ENCODE measurements at regions not wholly inside any gene's neighbourhood (a gene's known extent, or its start where the extent isn't known, plus 50 kb on each side); places are given as distances from the start of the nearest gene placed in this dataset.

GRCh38 chr15:93997071-93997658 is 234.2 kb upstream of the MCTP2 start:
- Histone ChIP-seq H3K4me1 (no peaks in the 10 kb centered on the region), H3K4me3 (no peak overlapping the region), H3K27me3 (no peaks in the 10 kb centered on the region), H3K9me3 (no peaks in the 10 kb centered on the region), H3K9ac (ENCODE audit: low read depth in 2 of 2, low read length in 2 of 2) (no peak overlapping the region), H3K27ac (no peak overlapping the region), H3K36me3 (no peaks in the 10 kb centered on the region)
- no peak for DNase-seq
- peak; percentile 70 for TF ChIP-seq CTCF (IDR thresholded peaks at IDR 0.05)
- intact Hi-C loops (cut with DNase I), result loop anchor here (5.0 kb wide), 1 partner anchor 125 kb away; no protein-coding TSS in a partner anchor

GRCh38 chr15:93989440-93989998 is 241.8 kb upstream of the MCTP2 start:
- H3K9me3 ChIP-seq, result no peaks in the 10 kb centered on the region
- H3K4me3 ChIP-seq, result no peak overlapping the region
- intact Hi-C loops (cut with DNase I), result no loop called here
- H3K4me1 ChIP-seq, result no peaks in the 10 kb centered on the region
- H3K36me3 ChIP-seq, result no peaks in the 10 kb centered on the region
- no peaks in the 10 kb centered on the region for H3K27me3 ChIP-seq
- no peak overlapping the region for H3K27ac ChIP-seq
- no peak for DNase-seq
- TF ChIP-seq CTCF (IDR thresholded peaks at IDR 0.05), result no peak
- no peak overlapping the region for H3K9ac ChIP-seq (ENCODE audit: low read depth in 2 of 2, low read length in 2 of 2)

GRCh38 chr15:93987068-93987467 is 244.3 kb upstream of the MCTP2 start:
- Histone ChIP-seq H3K4me3 (no peak overlapping the region), H3K27me3 (no peaks in the 10 kb centered on the region), H3K27ac (no peak overlapping the region), H3K36me3 (no peaks in the 10 kb centered on the region), H3K4me1 (no peaks in the 10 kb centered on the region), H3K9me3 (no peaks in the 10 kb centered on the region), H3K9ac (ENCODE audit: low read depth in 2 of 2, low read length in 2 of 2) (no peak overlapping the region)
- intact Hi-C loops (cut with DNase I), result no loop called here
- no peak for DNase-seq
- TF ChIP-seq CTCF (IDR thresholded peaks at IDR 0.05), result no peak

GRCh38 chr15:93986400-93986984 is 244.9 kb upstream of the MCTP2 start:
- Histone ChIP-seq H3K27ac (no peak overlapping the region), H3K4me1 (no peaks in the 10 kb centered on the region), H3K27me3 (no peaks in the 10 kb centered on the region), H3K9me3 (no peaks in the 10 kb centered on the region), H3K36me3 (no peaks in the 10 kb centered on the region), H3K4me3 (no peak overlapping the region), H3K9ac (ENCODE audit: low read depth in 2 of 2, low read length in 2 of 2) (no peak overlapping the region)
- TF ChIP-seq CTCF (IDR thresholded peaks at IDR 0.05), result no peak
- intact Hi-C loops (cut with DNase I), result no loop called here
- DNase-seq, result no peak

GRCh38 chr15:93985925-93986324 is 245.4 kb upstream of the MCTP2 start:
- DNase-seq, result no peak
- Histone ChIP-seq H3K9me3 (no peaks in the 10 kb centered on the region), H3K4me1 (no peaks in the 10 kb centered on the region), H3K36me3 (no peaks in the 10 kb centered on the region), H3K4me3 (no peak overlapping the region), H3K27me3 (no peaks in the 10 kb centered on the region), H3K27ac (no peak overlapping the region), H3K9ac (ENCODE audit: low read depth in 2 of 2, low read length in 2 of 2) (no peak overlapping the region)
- no peak for TF ChIP-seq CTCF (IDR thresholded peaks at IDR 0.05)
- intact Hi-C loops (cut with DNase I), result no loop called here
